ENCODE measurements at regions not wholly inside any gene's neighbourhood (a gene's known extent, or its start where the extent isn't known, plus 50 kb on each side); places are given as distances from the start of the nearest gene placed in this dataset.

DNA sequence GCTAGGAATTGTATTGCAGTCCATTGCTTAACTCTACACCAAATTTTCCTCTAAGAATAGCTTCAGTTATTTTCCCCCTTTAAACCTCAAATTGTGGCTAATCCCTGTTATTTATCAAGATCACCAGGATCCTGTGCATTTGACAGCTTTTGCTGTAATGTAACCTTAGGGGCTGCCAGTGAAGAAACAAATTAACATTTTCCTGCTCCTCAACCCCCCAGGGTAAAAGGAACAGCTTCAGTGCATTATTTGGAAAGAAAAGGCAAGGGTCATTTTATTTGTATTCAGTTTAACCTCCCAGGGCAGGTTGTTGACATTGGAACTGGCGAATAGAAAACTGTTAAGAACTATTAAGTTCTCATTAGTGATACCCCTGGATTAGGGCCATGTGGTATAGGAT lies 57.0 kb downstream of the PCDH20 start:
- no peak overlapping the region for H3K4me3 ChIP-seq (ENCODE audit: low read depth, low read length)
- TF ChIP-seq, protein P1, sequence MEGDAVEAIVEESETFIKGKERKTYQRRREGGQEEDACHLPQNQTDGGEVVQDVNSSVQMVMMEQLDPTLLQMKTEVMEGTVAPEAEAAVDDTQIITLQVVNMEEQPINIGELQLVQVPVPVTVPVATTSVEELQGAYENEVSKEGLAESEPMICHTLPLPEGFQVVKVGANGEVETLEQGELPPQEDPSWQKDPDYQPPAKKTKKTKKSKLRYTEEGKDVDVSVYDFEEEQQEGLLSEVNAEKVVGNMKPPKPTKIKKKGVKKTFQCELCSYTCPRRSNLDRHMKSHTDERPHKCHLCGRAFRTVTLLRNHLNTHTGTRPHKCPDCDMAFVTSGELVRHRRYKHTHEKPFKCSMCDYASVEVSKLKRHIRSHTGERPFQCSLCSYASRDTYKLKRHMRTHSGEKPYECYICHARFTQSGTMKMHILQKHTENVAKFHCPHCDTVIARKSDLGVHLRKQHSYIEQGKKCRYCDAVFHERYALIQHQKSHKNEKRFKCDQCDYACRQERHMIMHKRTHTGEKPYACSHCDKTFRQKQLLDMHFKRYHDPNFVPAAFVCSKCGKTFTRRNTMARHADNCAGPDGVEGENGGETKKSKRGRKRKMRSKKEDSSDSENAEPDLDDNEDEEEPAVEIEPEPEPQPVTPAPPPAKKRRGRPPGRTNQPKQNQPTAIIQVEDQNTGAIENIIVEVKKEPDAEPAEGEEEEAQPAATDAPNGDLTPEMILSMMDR (conservative IDR thresholded peaks at IDR 0.05; ENCODE audit: low read depth, low read length), result no peak
- no peak for DNase-seq (ENCODE audit: low read depth)

DNA sequence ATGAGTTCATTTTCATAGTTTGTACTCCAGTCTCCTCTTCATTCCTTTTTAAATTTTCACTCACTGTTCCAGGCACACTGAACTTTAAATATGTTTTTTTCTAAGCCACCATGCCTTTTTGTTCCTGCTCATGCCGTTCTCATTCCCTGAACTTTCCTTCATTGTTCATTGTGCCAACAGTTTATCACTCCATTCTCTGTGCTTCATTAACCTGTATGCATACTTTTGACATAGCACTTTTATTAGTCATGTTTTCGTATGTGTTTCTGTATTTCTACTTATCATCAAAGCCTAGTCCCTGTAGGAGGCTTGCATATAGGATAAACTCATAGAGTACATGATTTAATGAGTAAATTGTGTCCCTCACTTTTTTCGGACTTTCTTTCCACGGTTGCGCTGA lies 65.3 kb downstream of the PCDH20 start:
- no peak for DNase-seq (ENCODE audit: low read depth)
- H3K4me3 ChIP-seq (ENCODE audit: low read depth, low read length), result no peak overlapping the region
- TF ChIP-seq, protein P1 (conservative IDR thresholded peaks at IDR 0.05; ENCODE audit: low read depth, low read length), result no peak

DNA sequence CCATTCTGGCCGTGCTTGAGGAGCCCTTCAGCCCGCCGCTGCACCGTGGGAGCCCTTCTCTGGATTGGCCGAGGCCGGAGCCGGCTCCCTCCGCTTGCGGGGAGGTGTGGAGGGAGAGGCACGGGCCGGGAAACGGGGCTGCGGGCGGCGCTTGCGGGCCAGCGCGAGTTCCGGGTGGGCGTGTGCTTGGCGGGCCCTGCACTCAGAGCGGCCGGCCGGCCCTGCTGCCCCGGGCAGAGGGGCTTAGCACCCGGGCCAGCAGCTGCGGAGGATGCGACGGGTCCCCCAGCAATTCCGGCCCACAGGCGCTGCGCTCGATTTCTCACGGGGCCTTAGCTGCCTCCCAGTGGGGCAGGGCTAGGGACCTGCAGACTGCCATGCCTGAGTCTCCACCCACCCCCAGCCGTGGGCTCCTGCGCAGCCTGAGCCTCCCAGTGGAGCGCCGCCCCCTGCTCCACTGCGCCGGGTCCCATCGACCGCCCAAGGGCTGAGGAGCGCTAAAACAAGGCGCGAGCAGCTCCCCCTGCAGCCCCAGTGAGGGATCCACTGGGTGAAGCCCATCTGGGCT lies 76.5 kb downstream of the PCDH20 start:
- TF ChIP-seq, protein P1 (conservative IDR thresholded peaks at IDR 0.05; ENCODE audit: low read depth, low read length), result no peak
- no peak overlapping the region for H3K4me3 ChIP-seq (ENCODE audit: low read depth, low read length)
- DNase-seq (ENCODE audit: low read depth), result no peak

DNA sequence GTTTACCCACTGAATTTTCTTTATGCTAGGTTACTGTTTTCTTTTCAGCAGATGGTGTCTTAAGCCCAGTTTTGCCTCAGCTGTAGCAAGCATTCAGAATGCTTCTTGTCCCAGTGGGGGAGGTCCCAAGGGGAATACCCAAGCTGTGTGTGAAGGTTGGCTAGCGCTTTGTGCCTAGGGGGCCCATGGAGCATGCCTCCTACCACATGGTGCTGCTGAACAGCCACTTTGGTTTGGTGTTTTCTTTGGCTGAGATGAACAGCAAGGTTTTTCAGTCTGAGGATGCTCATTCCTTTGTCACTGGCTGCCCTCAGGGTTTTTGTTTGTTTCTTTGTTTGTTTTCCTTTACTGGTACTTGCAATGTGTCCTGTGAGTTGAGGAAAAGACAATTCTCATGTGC lies 99.0 kb downstream of the PCDH20 start:
- no peak overlapping the region for H3K4me3 ChIP-seq (ENCODE audit: low read depth, low read length)
- TF ChIP-seq, protein P1 (conservative IDR thresholded peaks at IDR 0.05; ENCODE audit: low read depth, low read length), result no peak
- no peak for DNase-seq (ENCODE audit: low read depth)

DNA sequence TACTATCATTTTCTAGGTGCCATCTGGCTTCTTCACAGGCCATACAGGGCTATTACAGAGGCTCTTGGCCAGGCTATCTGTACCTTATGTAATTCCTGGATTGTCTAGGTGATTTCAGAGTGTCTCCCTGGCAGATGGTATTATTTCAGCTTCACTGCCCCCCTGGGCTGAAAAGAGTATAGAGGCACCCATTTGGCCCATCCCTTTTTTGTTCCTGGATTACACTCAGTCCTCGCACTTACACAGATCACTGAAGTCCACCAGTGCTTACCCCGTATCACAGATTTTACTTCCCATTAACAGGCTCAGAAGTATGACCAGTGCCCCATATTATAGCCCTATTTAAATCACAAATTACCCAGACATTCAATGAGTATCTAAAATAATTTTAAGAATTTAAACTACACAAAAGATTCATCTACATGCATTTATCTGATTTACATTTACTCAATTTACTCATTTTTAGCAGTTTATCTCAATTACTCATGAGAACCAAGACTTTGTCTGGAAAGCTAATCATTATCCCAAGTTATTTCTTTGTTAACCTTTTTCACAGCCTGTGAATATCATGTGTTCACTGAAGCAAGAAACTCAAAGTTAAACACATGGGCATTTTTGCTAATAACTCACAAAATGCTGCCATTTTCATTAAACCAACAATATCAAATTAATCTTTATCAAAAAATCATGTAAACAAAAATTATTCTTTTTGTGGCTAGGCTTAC lies 121.0 kb downstream of the PCDH20 start:
- TF ChIP-seq, protein P1 (conservative IDR thresholded peaks at IDR 0.05; ENCODE audit: low read depth, low read length), result no peak
- no peak for DNase-seq (ENCODE audit: low read depth)

DNA sequence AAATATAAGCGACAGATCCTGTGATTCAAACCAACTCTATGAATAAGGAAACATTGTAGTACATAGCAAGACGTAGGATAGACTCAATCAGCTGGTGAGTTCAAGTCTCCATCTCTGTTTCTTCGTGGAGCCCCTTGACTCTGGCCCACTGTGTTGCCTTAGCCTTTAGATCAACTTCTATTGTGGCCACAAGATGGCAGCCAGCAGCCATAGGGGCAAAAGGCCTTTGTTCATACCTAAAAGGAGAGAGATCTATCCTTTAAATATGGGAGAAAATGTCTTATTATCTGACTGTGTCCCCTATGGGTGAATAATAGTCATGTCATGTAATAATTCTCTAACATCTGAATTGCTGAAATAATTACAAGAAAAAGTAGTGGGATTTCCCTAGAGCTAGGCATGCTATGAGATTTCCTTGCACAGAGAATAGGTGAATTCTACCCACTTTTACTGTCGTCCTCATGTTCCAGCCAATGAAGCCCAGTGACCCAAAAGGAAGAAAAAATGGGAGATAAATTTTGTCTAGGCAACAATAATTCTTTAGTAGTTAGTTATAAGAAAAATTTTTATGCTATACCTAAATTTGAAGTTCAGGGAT lies 129.4 kb downstream of the PCDH20 start:
- TF ChIP-seq, protein P1 (conservative IDR thresholded peaks at IDR 0.05; ENCODE audit: low read depth, low read length), result no peak
- DNase-seq (ENCODE audit: low read depth), result no peak
- no peak overlapping the region for H3K4me3 ChIP-seq (ENCODE audit: low read depth, low read length)

More for the DNA sequence above, 121.0 kb downstream of the PCDH20 start:
- H3K4me3 ChIP-seq (ENCODE audit: low read depth, low read length), result no peak overlapping the region

Measured in choroid plexus epithelial cell (primary cell).